ENCODE measurements at regions not wholly inside any gene's neighbourhood (a gene's known extent, or its start where the extent isn't known, plus 50 kb on each side); places are given as distances from the start of the nearest gene placed in this dataset.

DNA sequence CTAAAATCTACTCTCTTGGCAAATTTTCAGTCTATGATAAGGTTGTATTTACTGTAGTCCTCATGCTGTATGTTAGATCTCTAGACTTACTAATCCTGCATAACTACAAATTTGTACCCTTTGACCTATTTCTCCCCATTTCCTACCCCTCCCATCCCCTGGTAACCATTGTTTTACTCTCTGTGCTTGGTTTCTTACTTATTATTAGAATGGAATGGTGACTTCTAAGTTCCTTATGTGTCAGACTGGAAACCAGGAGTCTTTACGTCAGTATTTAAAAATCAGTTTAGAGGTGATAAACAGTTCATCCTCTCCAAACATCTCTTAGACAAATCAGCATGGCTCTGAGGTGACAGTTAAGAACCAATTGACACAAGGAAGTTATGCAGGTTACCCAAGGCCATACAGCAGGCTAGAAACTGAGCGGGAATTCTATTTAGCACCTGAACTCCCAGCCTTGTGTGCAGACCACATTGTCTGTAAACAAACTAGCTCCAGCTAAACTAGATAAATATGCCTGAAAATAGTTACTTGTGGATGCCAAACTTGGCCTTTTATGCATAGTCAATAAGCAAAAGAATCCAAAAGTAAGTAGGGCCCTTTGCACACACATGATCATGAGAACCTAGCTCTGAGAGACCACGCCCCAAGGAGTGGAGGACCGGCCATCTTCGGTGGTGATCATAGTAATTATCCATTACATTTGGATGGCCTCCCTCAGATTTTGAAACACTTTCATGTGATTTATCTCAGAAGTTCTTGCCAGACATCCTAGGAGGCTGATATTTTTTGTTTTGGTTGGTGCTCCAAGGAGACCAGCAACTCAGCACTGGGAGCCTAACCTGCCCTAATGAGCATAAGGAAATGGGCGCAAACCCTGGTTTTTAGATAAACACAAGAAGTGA is 72.3 kb upstream of the BOC start:
- DNase-seq (ENCODE audit: low spot score): no peak

DNA sequence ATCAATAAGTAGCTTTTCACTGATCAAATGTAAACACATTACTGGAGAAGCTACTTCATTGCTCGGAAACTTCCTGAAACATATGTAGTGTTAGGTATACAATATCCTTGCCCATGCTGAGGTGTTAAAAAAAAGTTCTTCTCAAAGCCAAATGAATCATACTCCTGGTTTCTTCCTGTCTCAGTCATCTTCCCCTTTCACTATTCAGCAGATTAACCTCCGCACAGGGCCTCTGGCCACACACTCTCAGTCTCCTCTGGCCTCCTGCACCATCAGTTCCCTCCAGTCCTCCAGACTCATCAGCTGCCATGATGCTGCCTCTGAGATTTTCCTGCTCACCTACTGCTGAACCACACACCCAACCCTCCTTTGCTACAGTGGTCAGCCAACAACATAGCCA is 70.5 kb upstream of the BOC start:
- no peak for DNase-seq (ENCODE audit: low spot score)

DNA sequence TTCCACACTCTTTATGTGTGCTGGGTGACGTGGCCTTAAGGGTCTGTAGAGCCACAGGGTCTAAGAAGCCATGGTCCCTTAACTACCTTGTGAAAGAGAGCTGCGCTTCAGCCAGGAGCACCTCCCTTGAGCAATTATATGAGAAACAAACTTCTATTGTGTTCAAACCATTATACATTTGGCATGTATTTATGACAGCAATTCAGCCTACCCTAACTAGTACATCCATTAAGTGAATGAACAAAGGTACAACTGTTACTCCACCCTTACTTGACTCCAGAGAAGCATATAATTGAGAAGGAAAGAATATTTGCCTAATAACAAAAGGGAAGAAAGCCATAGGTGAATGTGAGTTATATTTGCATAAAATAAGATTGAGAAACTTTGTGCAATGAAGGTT is 69.8 kb upstream of the BOC start:
- no peak for DNase-seq (ENCODE audit: low spot score)

DNA sequence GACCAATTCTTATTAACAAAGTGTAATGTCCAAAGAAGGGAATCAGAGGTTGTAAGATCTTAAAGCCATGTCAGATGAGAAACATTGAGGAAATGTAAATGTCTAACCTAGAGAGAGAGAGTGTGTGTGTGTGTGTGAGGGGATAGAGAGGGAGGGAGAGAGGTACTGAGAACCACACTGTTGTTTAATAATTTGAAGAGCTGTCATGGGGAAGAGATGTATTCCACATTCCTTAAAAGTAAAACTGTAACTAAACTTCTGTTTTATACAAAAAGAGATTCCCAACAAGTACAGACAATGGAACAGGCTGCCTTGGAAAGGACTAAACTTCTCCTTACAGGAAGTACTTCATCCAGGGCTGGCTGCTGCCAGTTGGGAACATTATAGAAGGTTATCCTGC is 68.9 kb upstream of the BOC start:
- no peak for DNase-seq (ENCODE audit: low spot score)

DNA sequence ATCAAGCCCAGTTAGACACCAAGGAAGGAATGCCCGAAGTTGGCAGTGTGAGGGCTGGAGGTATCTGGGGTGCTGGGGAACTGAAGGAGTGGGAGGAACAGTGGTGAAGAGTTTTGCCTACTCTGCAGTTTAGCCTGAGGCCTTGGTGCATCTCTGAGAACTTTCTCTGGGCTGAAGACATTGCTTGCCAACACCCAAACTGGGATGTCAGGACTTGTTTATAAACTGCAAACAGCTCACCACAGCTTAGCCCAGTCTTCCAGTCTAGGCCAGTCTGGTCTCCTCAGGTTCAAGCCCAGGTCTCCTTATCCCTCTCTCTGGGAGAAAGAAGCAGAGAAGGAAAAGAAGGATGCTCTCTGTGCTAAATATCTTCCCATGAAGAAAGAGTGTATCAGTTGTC is 68.0 kb upstream of the BOC start:
- DNase-seq (ENCODE audit: low spot score): no peak

DNA sequence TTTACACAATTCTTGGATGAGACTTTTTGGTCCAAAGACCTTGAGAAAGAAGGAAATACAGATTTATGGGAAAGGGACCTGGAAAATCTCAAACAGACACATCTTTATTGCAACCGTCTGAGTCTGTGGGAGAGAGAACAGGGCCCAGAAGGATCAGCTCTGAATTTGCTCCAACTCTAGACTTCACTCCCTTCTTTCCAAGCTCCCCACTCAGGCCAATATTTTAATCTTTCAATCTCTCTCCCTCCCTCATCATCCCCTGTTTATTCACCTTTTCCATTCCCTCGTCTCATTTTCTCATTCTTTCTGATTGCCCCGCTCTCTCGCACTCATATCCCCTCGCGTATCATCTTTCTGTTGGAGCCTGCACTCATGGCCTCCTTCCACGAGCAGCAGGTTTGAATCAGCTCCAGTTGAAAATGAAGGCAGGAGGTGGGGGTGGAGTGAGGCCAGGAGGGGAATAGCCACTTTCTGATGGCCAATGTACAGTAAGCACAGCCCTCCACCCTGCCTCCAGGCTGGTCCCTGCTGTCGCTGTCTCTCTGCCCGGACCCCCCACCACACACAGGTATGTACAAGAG is 63.6 kb upstream of the BOC start:
- DNase-seq (ENCODE audit: low spot score): no peak

DNA sequence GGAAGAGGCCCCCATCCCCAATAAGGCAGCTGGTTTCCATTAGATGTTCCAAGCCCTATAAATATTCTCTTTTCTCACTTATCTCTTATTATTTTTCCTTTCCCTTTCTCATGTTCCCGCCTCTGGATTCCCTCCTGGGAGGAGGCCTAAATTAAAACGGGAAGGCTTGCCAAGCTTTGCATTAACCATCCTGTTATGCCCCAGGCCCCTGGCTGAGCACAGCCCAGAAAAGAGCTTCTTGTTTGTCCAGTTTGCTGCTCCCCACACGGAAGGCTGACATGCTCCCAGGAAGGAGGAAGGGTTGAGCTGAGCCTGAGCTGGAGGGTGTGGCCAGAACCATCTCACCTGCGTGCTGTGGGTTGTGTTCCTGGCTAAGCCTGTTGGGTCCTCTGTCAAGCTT is 63.1 kb upstream of the BOC start:
- DNase-seq (ENCODE audit: low spot score): no peak

DNA sequence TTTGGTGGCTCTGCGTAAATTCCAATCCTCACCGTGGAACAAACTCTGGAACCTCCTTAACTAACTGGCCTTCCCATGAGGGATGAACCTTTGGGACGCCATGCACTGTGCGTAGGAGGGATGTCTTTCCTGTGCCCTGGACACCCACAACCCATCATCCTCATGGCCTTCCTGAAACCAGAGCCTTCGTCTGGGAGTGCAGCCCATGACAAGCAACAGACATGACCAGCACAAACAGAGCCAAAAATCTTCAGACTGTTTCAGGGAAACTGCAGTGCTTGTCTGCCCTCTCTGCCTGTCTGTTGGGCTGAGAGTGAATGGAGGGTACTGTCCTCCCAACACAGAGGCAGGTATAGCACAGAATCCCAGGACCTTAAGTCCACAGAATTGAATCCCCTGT is 61.1 kb upstream of the BOC start:
- no peak for DNase-seq (ENCODE audit: low spot score)

DNA sequence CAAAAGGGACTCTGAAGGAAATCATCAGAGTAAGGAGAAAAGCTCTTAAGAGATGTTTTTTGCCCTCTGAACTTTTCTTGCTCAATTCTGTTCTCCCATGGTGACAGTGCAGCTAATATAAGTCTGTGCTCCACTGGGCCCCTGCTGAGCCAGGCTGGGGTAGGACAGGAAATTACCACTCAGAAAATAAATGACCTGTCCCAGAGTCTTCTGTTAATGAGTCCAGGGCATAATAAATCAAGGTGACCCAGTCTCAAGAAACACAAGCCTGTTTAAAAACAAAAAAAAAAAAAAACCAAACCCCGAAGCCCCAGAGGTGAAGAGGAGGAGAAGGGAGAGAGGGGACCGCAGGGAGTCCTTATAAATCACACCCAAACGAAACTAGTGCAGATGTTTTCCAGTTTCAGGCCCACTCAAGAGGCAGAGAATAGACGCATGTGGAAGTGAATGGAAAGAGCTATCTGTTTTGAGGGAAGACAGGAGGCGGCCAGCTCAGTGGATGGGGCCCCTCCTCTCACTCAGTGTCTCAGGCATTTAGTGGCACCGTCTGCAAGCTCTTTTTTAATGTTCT is 59.8 kb upstream of the BOC start:
- no peak for DNase-seq (ENCODE audit: low spot score)

DNA sequence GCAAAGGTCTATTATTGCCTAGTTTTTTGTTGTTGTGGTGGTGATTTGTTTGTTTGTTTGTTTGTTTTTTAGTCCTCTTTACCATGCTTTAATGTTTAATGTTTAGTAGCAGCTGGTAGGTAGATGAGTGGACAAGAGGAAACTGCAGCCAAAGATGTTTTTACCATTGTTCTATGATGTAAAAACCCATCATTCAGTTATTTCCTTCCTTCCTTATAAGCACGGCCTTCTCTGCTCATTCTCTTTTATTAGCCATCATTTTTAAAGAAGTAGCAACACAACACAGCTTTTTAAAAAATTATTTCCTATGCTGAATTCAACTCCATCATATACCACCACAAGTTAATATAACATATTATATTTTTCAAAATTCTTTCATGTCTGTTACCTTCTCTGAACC is 58.5 kb upstream of the BOC start:
- DNase-seq (ENCODE audit: low spot score): no peak

DNA sequence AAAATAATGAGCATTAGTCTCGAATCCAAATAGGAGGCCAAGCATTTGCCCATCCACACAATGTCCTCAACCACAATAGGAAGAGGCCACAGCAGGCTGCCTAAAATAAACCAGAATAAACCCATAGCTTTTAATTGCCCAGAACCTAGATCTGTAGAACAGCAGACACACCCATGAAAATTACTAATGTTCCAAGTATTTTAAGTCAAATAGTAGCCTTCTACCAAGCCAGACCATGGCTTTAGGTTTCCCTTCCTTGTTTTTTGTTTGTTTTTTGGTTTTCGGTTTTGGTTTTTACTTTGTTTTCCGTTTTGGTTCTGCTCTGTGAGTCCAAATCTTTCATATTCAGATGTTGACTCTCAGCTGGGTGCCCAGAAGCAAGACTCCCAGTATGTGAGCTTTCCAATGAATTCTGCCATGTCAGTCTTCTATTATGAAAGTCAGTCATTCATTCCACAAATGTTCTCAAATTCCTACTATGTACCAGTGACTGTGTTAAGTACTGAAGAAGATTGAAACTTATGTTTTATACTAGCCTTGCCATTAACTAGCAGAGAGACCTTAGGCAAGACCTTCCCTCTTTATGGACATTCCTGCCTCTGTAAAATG is 57.8 kb upstream of the BOC start:
- no peak for DNase-seq (ENCODE audit: low spot score)

DNA sequence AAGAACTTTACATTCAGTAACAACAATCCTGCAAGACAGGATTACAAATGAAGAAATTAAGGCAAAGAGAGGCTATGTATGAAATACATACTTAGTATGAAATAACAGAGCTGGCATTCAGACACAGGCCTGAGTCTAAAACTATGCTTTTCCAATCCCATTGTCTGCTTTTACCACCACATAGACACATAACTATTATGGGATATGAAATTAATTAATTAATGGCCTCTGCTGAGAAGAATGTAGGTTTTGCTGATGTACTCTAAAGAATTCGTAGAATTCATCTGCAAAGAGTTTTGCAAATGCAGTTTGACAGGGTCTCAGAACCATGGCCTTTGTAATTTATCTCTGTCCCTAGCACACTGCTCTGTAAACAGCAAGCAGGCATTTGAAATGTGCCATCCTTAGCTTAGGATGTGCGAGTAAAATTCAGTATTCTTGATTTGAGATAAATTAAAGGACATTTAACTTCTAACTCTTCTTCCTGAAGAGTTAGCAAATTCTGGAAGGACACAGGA is 54.5 kb upstream of the BOC start:
- no peak for DNase-seq (ENCODE audit: low spot score)

DNA sequence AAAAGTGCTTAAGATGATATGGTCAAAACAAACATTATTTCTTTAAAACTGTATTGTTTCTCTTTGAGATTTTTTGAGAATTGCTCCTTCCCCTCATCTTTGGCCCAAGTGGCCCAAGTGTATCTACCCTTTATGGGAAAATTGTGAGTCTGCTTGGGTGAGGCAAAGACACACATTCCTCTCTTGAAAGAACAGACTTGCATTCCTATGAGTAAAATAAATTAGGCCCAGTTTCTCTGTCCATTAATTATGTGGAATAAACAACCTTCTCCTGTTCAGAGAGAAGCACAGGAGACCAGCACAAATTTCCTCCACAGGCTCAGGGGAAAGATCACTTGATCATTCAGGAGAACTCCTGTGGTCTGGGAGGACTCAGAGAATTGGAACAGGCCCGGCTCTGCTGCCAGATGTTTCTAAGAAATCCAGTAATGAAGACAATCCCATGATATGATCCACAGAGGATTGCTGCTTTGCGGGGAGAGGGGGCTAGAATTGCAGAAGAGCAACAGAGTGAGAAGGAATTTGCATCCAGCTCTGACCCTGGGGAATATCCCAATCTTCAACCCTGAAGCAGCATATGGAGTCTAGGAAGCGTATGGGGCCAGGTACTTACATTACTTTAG is 53.8 kb upstream of the BOC start:
- no peak for DNase-seq (ENCODE audit: low spot score)

DNA sequence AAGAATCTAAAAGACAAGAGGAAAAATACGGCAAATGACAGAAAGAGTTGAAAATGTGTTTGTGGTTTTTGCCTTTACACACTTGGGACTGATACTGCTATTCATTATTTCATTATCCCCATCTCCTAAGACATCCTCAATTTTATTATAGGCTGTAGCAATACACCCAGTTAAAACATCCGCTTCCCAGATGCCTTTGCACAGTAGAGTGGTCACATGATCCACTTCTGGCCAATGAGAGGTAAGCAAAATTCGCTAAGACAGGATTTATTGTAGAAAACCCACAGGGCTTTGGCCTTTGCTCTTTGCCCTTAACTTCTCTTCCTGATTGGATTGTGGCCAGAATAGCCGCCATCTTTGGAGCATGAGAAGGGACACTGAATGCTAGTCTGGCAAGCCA is 53.2 kb upstream of the BOC start:
- no peak for DNase-seq (ENCODE audit: low spot score)
